ENCODE measurements at regions not wholly inside any gene's neighbourhood (a gene's known extent, or its start where the extent isn't known, plus 50 kb on each side); places are given as distances from the start of the nearest gene placed in this dataset.

GRCh38 chr14:98280436-98280835, 991.6 kb downstream of the BCL11B start:
- no peak for DNase-seq

GRCh38 chr14:98288825-98289224, 983.2 kb downstream of the BCL11B start:
- no peak for DNase-seq

GRCh38 chr14:98290596-98290995, 981.4 kb downstream of the BCL11B start:
- peak; percentile 27 to 35 for DNase-seq

- no peak for DNase-seq
These were observed 979.8 kb downstream of the BCL11B start for GRCh38 chr14:98292191-98292590.

- DNase-seq, result no peak
These were observed 978.4 kb downstream of the BCL11B start for GRCh38 chr14:98293576-98293975.

GRCh38 chr14:98296895-98297294, 975.1 kb downstream of the BCL11B start:
- no peak for DNase-seq

- no peak for DNase-seq
These were observed 974.4 kb downstream of the BCL11B start for GRCh38 chr14:98297567-98297966.

GRCh38 chr14:98298481-98299244, 973.3 kb downstream of the BCL11B start:
- no peak for DNase-seq

- DNase-seq, result no peak
These were observed 970.3 kb downstream of the BCL11B start for GRCh38 chr14:98301681-98302080.

GRCh38 chr14:98304574-98304973, 967.4 kb downstream of the BCL11B start:
- no peak for DNase-seq

GRCh38 chr14:98309591-98309990, 962.4 kb downstream of the BCL11B start:
- DNase-seq, result no peak

GRCh38 chr14:98312006-98312405, 960.0 kb downstream of the BCL11B start:
- no peak for DNase-seq

- no peak for DNase-seq
These were observed 950.2 kb downstream of the BCL11B start for GRCh38 chr14:98321841-98322240.

GRCh38 chr14:98323836-98324235, 948.2 kb downstream of the BCL11B start:
- no peak for DNase-seq

GRCh38 chr14:98325761-98326160, 946.2 kb downstream of the BCL11B start:
- no peak for DNase-seq

GRCh38 chr14:98328496-98328895, 943.5 kb downstream of the BCL11B start:
- no peak for DNase-seq

- no peak for DNase-seq
These were observed 937.8 kb downstream of the BCL11B start for GRCh38 chr14:98334186-98334585.

- no peak for DNase-seq
These were observed 930.8 kb downstream of the BCL11B start for GRCh38 chr14:98341211-98341610.

- DNase-seq, result no peak
These were observed 926.8 kb downstream of the BCL11B start for GRCh38 chr14:98345161-98345560.

- DNase-seq, result no peak
These were observed 924.3 kb downstream of the BCL11B start for GRCh38 chr14:98347686-98348085.

GRCh38 chr14:98348505-98348904, 923.5 kb downstream of the BCL11B start:
- no peak for DNase-seq

- no peak for DNase-seq
These were observed 921.8 kb downstream of the BCL11B start for GRCh38 chr14:98350213-98350612.

- DNase-seq, result no peak
These were observed 907.0 kb downstream of the BCL11B start for GRCh38 chr14:98364961-98365360.

GRCh38 chr14:98366429-98366828, 905.6 kb downstream of the BCL11B start:
- no peak for DNase-seq

- DNase-seq, result no peak
These were observed 903.8 kb downstream of the BCL11B start for GRCh38 chr14:98368221-98368620.

All from activated T-cell treated with anti-CD3 and anti-CD28 coated beads, Interleukin-2, amount 50 U/mL, for 48 hours (primary cell).